Activated B cell treated with CpG ODN at 0.5 μM for 24 hours (primary cell): ENCODE measurements at regions not wholly inside any gene's neighbourhood (a gene's known extent, or its start where the extent isn't known, plus 50 kb on each side); places are given as distances from the start of the nearest gene placed in this dataset.

Experiments
- ATAC-seq: fragments of 200-7000 bp; cut with Tn5 transposase; one replicate; pipeline ENCODE4 v1.10.0; 2021; ENCODE audit warnings: low read depth, mild to moderate bottlenecking, moderate library complexity
- CTCF ChIA-PET: fragments of 350-600 bp; sonication (Branson Sonifier 250); formaldehyde crosslinking; loops from one replicate; lab custom pipeline; 2021; ENCODE audit warnings: antibody characterized with exemption; lab: Charles Lee
- POLR2A ChIA-PET: fragments of 350-600 bp; sonication (Branson Sonifier 250); formaldehyde crosslinking; loops from one replicate; lab custom pipeline; 2021; ENCODE audit warnings: antibody characterized with exemption; lab: Charles Lee
- DNase-seq: peaks from one replicate; pipeline ENCODE4 v3.0.0; 2022
- H3K27ac Mint-ChIP-seq: one replicate; pipeline ENCODE4 v1.8.0; 2020; ENCODE audit warnings: mixed read lengths
- H3K27me3 Mint-ChIP-seq: one replicate; pipeline ENCODE4 v1.8.0; 2021; ENCODE audit warnings: mixed read lengths
- H3K36me3 Mint-ChIP-seq: one replicate; pipeline ENCODE4 v1.8.0; 2021; ENCODE audit warnings: low read depth, mixed read lengths
- H3K4me1 Mint-ChIP-seq: one replicate; pipeline ENCODE4 v1.8.0; 2021; ENCODE audit warnings: mixed read lengths
- H3K4me3 Mint-ChIP-seq: one replicate; pipeline ENCODE4 v1.8.0; 2020; ENCODE audit warnings: mild to moderate bottlenecking, mixed read lengths
- H3K9me3 Mint-ChIP-seq: one replicate; pipeline ENCODE4 v1.8.0; 2020; ENCODE audit warnings: mixed read lengths
- CTCF ChIP-seq: fragments of 200-600 bp; IDR thresholded peaks from one replicate; pipeline ENCODE4 v1.8.0; 2022; ENCODE audit warnings: antibody characterized with exemption, mild to moderate bottlenecking
- intact Hi-C: fragments of 100-400 bp; cut with micrococcal nuclease; formaldehyde crosslinking; loops from one replicate; pipeline ENCODE4 v1.15.1; 2024

- no peak for TF ChIP-seq CTCF
- intact Hi-C loops: no loop called here
- DNase-seq: no peak
- no peaks in the 10 kb centered on the region for H3K27me3 Mint-ChIP-seq
- H3K27ac Mint-ChIP-seq: no peak overlapping the region
- peaks cover 18% of the 10 kb centered on the region for H3K9me3 Mint-ChIP-seq
- no peak for ATAC-seq
- ChIA-PET POLR2A (no interaction called here), CTCF (no interaction called here)
- H3K36me3 Mint-ChIP-seq: no peaks in the 10 kb centered on the region
- H3K4me1 Mint-ChIP-seq: no peaks in the 10 kb centered on the region
- H3K4me3 Mint-ChIP-seq: no peak overlapping the region
Observed at GRCh38 chr5:175001311-175001710, 276.9 kb downstream of the MSX2 start.

- Mint-ChIP-seq H3K27ac (no peak overlapping the region), H3K4me3 (no peak overlapping the region), H3K9me3 (peaks cover 18% of the 10 kb centered on the region), H3K27me3 (no peaks in the 10 kb centered on the region), H3K4me1 (no peaks in the 10 kb centered on the region), H3K36me3 (no peaks in the 10 kb centered on the region)
- POLR2A ChIA-PET: no interaction called here
- ATAC-seq: no peak
- no peak for TF ChIP-seq CTCF
- DNase-seq: no peak
- CTCF ChIA-PET: no interaction called here
- intact Hi-C loops: no loop called here
Observed at GRCh38 chr5:174999581-174999980, 275.2 kb downstream of the MSX2 start.

- Mint-ChIP-seq H3K27ac (no peak overlapping the region), H3K27me3 (no peaks in the 10 kb centered on the region), H3K36me3 (no peaks in the 10 kb centered on the region), H3K4me1 (no peaks in the 10 kb centered on the region), H3K4me3 (no peak overlapping the region), H3K9me3 (peaks cover 11% of the 10 kb centered on the region)
- intact Hi-C loops: no loop called here
- ChIA-PET POLR2A (no interaction called here), CTCF (no interaction called here)
- ATAC-seq (no peak), DNase-seq (no peak)
- no peak for TF ChIP-seq CTCF
Observed at GRCh38 chr5:174998131-174998730, 273.8 kb downstream of the MSX2 start.

GRCh38 chr5:174997688-174998087 is 273.3 kb downstream of the MSX2 start:
- CTCF ChIA-PET: no interaction called here
- no peak overlapping the region for H3K4me3 Mint-ChIP-seq
- intact Hi-C loops: no loop called here

GRCh38 chr5:174996941-174997340 is 272.6 kb downstream of the MSX2 start:
- intact Hi-C loops: no loop called here
- ChIA-PET POLR2A (no interaction called here), CTCF (no interaction called here)
- Mint-ChIP-seq H3K27me3 (no peaks in the 10 kb centered on the region), H3K36me3 (no peaks in the 10 kb centered on the region), H3K4me3 (no peak overlapping the region), H3K4me1 (no peaks in the 10 kb centered on the region), H3K9me3 (peaks cover 11% of the 10 kb centered on the region), H3K27ac (no peak overlapping the region)
- TF ChIP-seq CTCF: no peak
- no peak for ATAC-seq
- no peak for DNase-seq

More at GRCh38 chr5:174997688-174998087, 273.3 kb downstream of the MSX2 start:
- H3K4me1 Mint-ChIP-seq: no peaks in the 10 kb centered on the region
- DNase-seq (no peak), ATAC-seq (no peak)
- TF ChIP-seq CTCF: no peak
- peaks cover 11% of the 10 kb centered on the region for H3K9me3 Mint-ChIP-seq
- H3K36me3 Mint-ChIP-seq: no peaks in the 10 kb centered on the region
- no peaks in the 10 kb centered on the region for H3K27me3 Mint-ChIP-seq
- POLR2A ChIA-PET: no interaction called here
- H3K27ac Mint-ChIP-seq: no peak overlapping the region
